H1 (cell line): ENCODE measurements at regions not wholly inside any gene's neighbourhood (a gene's known extent, or its start where the extent isn't known, plus 50 kb on each side); places are given as distances from the start of the nearest gene placed in this dataset.

Source experiments
- CHD2 ChIP-seq: IDR thresholded peaks from 2 replicates; pipeline ENCODE4 v1.6.1; 2012; ENCODE audit warnings: low read length, improper control_type of control experiment
- CHD7 ChIP-seq: fragments of 300-600 bp; sonication (generic); IDR thresholded peaks from 2 replicates; pipeline ENCODE4 v1.7.1; 2012; ENCODE audit warnings: low read length, moderate library complexity, mild to moderate bottlenecking, inconsistent platforms; ENCODE audit not compliant: insufficient replicate concordance
- NANOG ChIP-seq: IDR thresholded peaks from 2 replicates; pipeline ENCODE4 v1.6.1; 2011; ENCODE audit warnings: low read length, low read depth, mild to moderate bottlenecking, inconsistent platforms; ENCODE audit not compliant: insufficient read depth, poor library complexity, severe bottlenecking
- TEAD4 ChIP-seq: IDR thresholded peaks from 2 replicates; pipeline ENCODE4 v1.6.1; 2012; ENCODE audit warnings: low read depth, low read length, inconsistent platforms, mixed read lengths

- no peak for TF ChIP-seq CHD7
- TF ChIP-seq TEAD4: no peak
- TF ChIP-seq NANOG: no peak
- TF ChIP-seq CHD2: no peak
These were observed 79.3 kb upstream of the CNTNAP4 start (continued) for GRCh38 chr16:76197900-76198299.
